ENCODE measurements at regions not wholly inside any gene's neighbourhood (a gene's known extent, or its start where the extent isn't known, plus 50 kb on each side); places are given as distances from the start of the nearest gene placed in this dataset.

DNA sequence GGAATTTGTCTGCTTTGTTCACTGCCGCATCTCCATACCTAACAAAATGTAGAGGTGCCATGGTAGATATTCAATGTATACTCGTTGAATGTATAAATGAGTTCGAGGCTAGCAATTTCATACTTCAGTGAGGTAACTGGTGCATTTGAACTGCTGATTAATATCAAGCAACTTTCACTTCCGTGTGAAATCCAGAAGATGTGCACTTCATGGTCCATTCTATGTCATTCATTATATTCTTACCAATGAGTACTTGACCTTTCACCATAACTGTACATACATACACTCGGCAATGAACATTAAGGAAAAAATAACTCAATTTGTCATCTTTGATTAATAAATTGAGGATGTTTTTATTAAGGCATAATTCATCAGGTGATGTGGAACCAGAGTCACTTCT is 598.5 kb downstream of the ZNF385D start:
- TF ChIP-seq, protein P1, sequence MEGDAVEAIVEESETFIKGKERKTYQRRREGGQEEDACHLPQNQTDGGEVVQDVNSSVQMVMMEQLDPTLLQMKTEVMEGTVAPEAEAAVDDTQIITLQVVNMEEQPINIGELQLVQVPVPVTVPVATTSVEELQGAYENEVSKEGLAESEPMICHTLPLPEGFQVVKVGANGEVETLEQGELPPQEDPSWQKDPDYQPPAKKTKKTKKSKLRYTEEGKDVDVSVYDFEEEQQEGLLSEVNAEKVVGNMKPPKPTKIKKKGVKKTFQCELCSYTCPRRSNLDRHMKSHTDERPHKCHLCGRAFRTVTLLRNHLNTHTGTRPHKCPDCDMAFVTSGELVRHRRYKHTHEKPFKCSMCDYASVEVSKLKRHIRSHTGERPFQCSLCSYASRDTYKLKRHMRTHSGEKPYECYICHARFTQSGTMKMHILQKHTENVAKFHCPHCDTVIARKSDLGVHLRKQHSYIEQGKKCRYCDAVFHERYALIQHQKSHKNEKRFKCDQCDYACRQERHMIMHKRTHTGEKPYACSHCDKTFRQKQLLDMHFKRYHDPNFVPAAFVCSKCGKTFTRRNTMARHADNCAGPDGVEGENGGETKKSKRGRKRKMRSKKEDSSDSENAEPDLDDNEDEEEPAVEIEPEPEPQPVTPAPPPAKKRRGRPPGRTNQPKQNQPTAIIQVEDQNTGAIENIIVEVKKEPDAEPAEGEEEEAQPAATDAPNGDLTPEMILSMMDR (IDR thresholded peaks at IDR 0.05; ENCODE audit: poor library complexity, severe bottlenecking): no peak
- TF ChIP-seq MXI1 (conservative IDR thresholded peaks at IDR 0.05; ENCODE audit: poor library complexity, severe bottlenecking) (no peak), EP300 (conservative IDR thresholded peaks at IDR 0.05; ENCODE audit: poor library complexity, severe bottlenecking) (no peak), SMC3 (conservative IDR thresholded peaks at IDR 0.05; ENCODE audit: poor library complexity) (no peak), EZH2 (IDR thresholded peaks at IDR 0.05; ENCODE audit: borderline replicate concordance, insufficient read depth, low read length, poor library complexity, severe bottlenecking) (no peak), POLR2AphosphoS5 (IDR thresholded peaks at IDR 0.05) (no peak)

Measured in neural cell (in vitro differentiated cells).